SU-DHL-6 (cell line): ENCODE measurements at regions not wholly inside any gene's neighbourhood (a gene's known extent, or its start where the extent isn't known, plus 50 kb on each side); places are given as distances from the start of the nearest gene placed in this dataset.

Experiments
- H2AFZ ChIP-seq: fragments of 200-600 bp; sonication (generic); 2 replicates; pipeline ENCODE4 v1.6.1; 2014; ENCODE audit warnings: low read depth, mild to moderate bottlenecking, moderate library complexity, mixed read lengths, antibody characterized with exemption, low read length; ENCODE audit not compliant: severe bottlenecking
- H3F3A ChIP-seq: fragments of 200-600 bp; shearing (Covaris generic); 2 replicates; pipeline ENCODE4 v1.6.0; 2016; ENCODE audit warnings: antibody characterized with exemption, mild to moderate bottlenecking; ENCODE audit not compliant: insufficient read depth
- H3K27ac ChIP-seq: fragments of 200-600 bp; sonication (generic); 2 replicates; pipeline ENCODE4 v1.5.1; 2016; ENCODE audit warnings: low read depth, mild to moderate bottlenecking, low read length, moderate library complexity, mixed read lengths
- H3K27me3 ChIP-seq: fragments of 200-600 bp; sonication (generic), shearing (Covaris generic); 2 replicates; pipeline ENCODE4 v1.6.0; 2014; ENCODE audit warnings: mild to moderate bottlenecking, low read length
- H3K36me3 ChIP-seq: fragments of 200-600 bp; sonication (generic); 2 replicates; pipeline ENCODE4 v1.6.1; 2014; ENCODE audit warnings: mild to moderate bottlenecking, low read length, mixed read lengths
- H3K4me2 ChIP-seq: fragments of 300-600, 200-600 bp; shearing (Covaris generic), sonication (generic); 2 replicates; pipeline ENCODE4 v1.6.0; 2014; ENCODE audit warnings: low read length, low read depth, mild to moderate bottlenecking; ENCODE audit not compliant: poor library complexity, severe bottlenecking
- H3K4me3 ChIP-seq: fragments of 200-600 bp; sonication (generic); 2 replicates; pipeline ENCODE4 v1.5.1; 2014; ENCODE audit warnings: antibody characterized with exemption, low read length, mild to moderate bottlenecking, mixed read lengths; ENCODE audit not compliant: insufficient read depth, poor library complexity, severe bottlenecking
- H3K79me2 ChIP-seq: fragments of 200-600 bp; sonication (generic); 2 replicates; pipeline ENCODE4 v1.6.1; 2014; ENCODE audit warnings: mild to moderate bottlenecking, low read length, moderate library complexity; ENCODE audit not compliant: insufficient read depth
- H3K9ac ChIP-seq: fragments of 200-600 bp; sonication (generic); 2 replicates; pipeline ENCODE4 v1.7.0; 2014; ENCODE audit warnings: mild to moderate bottlenecking, low read length
- H3K9me2 ChIP-seq: fragments of 200-600 bp; sonication (generic); replicated peaks from 2 replicates; pipeline ENCODE4 v1.6.1; 2014; ENCODE audit warnings: low read length; ENCODE audit not compliant: insufficient read depth
- H3K9me3 ChIP-seq: fragments of 200-600 bp; sonication (generic); 2 replicates; pipeline ENCODE4 v1.6.1; 2014; ENCODE audit warnings: low read length, mixed read lengths; ENCODE audit not compliant: insufficient read depth
- H4K20me1 ChIP-seq: fragments of 200-600 bp; sonication (generic); 2 replicates; pipeline ENCODE4 v1.6.1; 2014; ENCODE audit warnings: low read depth, mild to moderate bottlenecking, antibody characterized with exemption, low read length, moderate library complexity, mixed read lengths
- CTCF ChIP-seq: fragments of 200-600 bp; sonication (generic); IDR thresholded peaks from one replicate; pipeline ENCODE4 v1.5.1; 2017; ENCODE audit warnings: antibody characterized with exemption, mild to moderate bottlenecking, low read length, moderate library complexity; ENCODE audit not compliant: insufficient read depth, poor library complexity, severe bottlenecking
- EZH2phosphoT487 ChIP-seq: fragments of 200-600 bp; sonication (generic), shearing (Covaris generic); conservative IDR thresholded peaks from 2 replicates; pipeline ENCODE4 v1.6.1; 2018; ENCODE audit warnings: mild to moderate bottlenecking, antibody characterized with exemption, low read length, moderate library complexity, mixed read lengths

GRCh38 chr2:234678711-234679110, 181.8 kb upstream of the ARL4C start:
- Histone ChIP-seq H3K27ac (no peak overlapping the region), H3K9ac (no peak overlapping the region), H3K9me3 (no peaks in the 10 kb centered on the region), H3K4me3 (no peak overlapping the region), H4K20me1 (no peaks in the 10 kb centered on the region), H3K79me2 (no peaks in the 10 kb centered on the region), H3K27me3 (no peaks in the 10 kb centered on the region), H3K4me2 (no peak overlapping the region), H3K9me2 (no peaks in the 10 kb centered on the region), H3K36me3 (no peaks in the 10 kb centered on the region), H3F3A (no peaks in the 10 kb centered on the region), H2AFZ (no peak overlapping the region)
- TF ChIP-seq CTCF (no peak), EZH2phosphoT487 (no peak)

GRCh38 chr2:234677758-234678538, 181.1 kb upstream of the ARL4C start:
- no peak for TF ChIP-seq EZH2phosphoT487
- no peak for TF ChIP-seq CTCF
- H2AFZ ChIP-seq, result no peak overlapping the region
- no peaks in the 10 kb centered on the region for H3F3A ChIP-seq

GRCh38 chr2:234676783-234677450, 180.0 kb upstream of the ARL4C start:
- Histone ChIP-seq H2AFZ (no peak overlapping the region), H3K4me2 (no peak overlapping the region), H3K9ac (no peak overlapping the region), H3K9me3 (no peaks in the 10 kb centered on the region), H3K4me3 (no peak overlapping the region), H3F3A (no peaks in the 10 kb centered on the region), H3K27ac (no peak overlapping the region), H3K27me3 (no peaks in the 10 kb centered on the region), H3K36me3 (no peaks in the 10 kb centered on the region), H4K20me1 (no peaks in the 10 kb centered on the region), H3K9me2 (no peaks in the 10 kb centered on the region), H3K79me2 (no peaks in the 10 kb centered on the region)
- TF ChIP-seq CTCF (no peak), EZH2phosphoT487 (no peak)

More at GRCh38 chr2:234677758-234678538, 181.1 kb upstream of the ARL4C start:
- Histone ChIP-seq H3K27ac (no peak overlapping the region), H3K4me2 (no peak overlapping the region), H4K20me1 (no peaks in the 10 kb centered on the region), H3K9me2 (no peaks in the 10 kb centered on the region), H3K27me3 (no peaks in the 10 kb centered on the region), H3K4me3 (no peak overlapping the region), H3K9me3 (no peaks in the 10 kb centered on the region), H3K79me2 (no peaks in the 10 kb centered on the region), H3K9ac (no peak overlapping the region), H3K36me3 (no peaks in the 10 kb centered on the region)
